ENCODE measurements at regions not wholly inside any gene's neighbourhood (a gene's known extent, or its start where the extent isn't known, plus 50 kb on each side); places are given as distances from the start of the nearest gene placed in this dataset.
A peak's percentile ranks its signal among the peaks of the same experiment; 100 is the strongest.

DNA sequence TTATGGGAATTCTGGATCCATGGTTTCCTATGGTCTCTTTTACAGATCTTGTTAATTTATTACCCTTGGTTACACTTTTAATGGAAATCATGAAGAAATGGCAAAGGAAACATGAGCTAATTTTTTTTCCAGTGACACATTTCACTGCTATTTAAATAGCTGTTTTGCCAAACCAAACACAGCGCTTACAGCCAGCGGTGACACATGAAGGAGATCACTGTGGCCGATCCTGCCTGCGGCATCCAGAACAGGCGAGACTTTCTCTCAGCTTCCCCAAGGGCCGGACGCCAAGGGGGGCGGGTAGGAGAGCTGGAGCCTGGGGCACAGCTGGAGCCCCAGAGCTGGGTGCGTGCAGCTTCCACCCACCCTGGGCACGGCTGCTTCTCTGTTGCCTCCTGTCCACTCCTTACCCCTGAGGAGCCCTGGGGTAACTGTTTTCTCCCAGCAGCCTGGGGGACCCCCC lies 81.4 kb upstream of the PKDCC start:
- TF ChIP-seq, protein P1, sequence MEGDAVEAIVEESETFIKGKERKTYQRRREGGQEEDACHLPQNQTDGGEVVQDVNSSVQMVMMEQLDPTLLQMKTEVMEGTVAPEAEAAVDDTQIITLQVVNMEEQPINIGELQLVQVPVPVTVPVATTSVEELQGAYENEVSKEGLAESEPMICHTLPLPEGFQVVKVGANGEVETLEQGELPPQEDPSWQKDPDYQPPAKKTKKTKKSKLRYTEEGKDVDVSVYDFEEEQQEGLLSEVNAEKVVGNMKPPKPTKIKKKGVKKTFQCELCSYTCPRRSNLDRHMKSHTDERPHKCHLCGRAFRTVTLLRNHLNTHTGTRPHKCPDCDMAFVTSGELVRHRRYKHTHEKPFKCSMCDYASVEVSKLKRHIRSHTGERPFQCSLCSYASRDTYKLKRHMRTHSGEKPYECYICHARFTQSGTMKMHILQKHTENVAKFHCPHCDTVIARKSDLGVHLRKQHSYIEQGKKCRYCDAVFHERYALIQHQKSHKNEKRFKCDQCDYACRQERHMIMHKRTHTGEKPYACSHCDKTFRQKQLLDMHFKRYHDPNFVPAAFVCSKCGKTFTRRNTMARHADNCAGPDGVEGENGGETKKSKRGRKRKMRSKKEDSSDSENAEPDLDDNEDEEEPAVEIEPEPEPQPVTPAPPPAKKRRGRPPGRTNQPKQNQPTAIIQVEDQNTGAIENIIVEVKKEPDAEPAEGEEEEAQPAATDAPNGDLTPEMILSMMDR (conservative IDR thresholded peaks at IDR 0.05; ENCODE audit: low read depth, low read length) = no peak
- H3K4me3 ChIP-seq (ENCODE audit: low read length) = no peak overlapping the region
- DNase-seq (ENCODE audit: low read depth) = peak; percentile 44

DNA sequence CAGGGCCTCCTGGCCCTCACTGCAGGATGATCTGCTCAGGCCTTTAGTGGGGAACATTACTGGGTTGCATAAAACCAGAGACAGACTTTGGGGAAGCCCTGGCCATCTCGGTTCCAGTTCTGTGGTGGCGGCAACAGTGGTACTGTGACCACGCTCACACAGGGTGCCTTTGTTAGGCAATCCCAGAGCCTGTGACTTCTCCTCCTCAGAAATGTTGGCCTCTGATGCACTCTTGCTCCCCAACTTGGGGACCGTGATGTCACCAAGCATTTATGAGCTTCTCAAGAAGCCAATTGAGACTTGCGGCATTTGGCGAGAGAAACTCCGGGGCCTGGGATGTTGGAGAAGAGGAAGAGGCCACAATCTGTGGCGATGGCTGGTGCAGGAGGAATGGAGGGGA lies 80.9 kb upstream of the PKDCC start:
- no peak for DNase-seq (ENCODE audit: low read depth)
- H3K4me3 ChIP-seq (ENCODE audit: low read length) = no peak overlapping the region
- TF ChIP-seq, protein P1 (conservative IDR thresholded peaks at IDR 0.05; ENCODE audit: low read depth, low read length) = no peak

DNA sequence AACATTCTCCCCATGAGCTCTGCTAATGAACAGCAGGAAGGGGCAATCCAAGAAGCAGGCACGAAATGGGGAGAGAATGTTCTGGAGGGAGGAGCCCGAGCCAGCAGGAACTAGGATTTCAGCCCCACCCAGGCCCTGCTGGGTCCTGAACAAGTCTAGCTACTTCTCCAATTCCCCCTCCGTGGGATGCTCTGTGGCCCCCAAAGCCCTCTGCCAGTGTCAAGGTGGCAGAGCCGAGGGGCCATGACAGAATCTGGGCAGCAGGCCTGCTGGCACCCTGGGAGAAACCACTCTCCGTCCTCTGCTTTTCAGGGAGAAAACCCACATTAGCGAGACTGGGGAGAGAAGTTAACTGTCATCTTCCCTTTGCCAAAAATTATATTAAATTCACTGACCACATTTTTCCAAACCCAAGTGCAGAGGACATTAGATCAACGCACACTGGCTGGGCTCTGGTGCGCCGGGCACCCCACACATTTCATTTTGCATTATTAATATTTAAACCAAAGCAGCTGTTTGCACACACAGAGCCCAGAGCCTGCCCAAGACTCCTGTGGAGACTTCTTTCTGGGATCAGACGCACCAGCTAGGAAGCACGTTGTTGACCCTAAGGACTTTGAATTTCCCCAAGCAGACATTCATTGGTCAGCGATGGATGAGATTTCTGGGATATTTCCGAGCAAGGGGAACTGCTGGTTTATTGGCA lies 80.2 kb upstream of the PKDCC start:
- DNase-seq (ENCODE audit: low read depth) = no peak
- TF ChIP-seq, protein P1 (conservative IDR thresholded peaks at IDR 0.05; ENCODE audit: low read depth, low read length) = no peak

GRCh38 chr2:41968182-41968578 lies 79.6 kb upstream of the PKDCC start:
- DNase-seq (ENCODE audit: low read depth) = no peak
- H3K4me3 ChIP-seq (ENCODE audit: low read length) = no peak overlapping the region
- TF ChIP-seq, protein P1 (conservative IDR thresholded peaks at IDR 0.05; ENCODE audit: low read depth, low read length) = no peak

More for the DNA sequence above, 80.2 kb upstream of the PKDCC start:
- no peak overlapping the region for H3K4me3 ChIP-seq (ENCODE audit: low read length)

DNA sequence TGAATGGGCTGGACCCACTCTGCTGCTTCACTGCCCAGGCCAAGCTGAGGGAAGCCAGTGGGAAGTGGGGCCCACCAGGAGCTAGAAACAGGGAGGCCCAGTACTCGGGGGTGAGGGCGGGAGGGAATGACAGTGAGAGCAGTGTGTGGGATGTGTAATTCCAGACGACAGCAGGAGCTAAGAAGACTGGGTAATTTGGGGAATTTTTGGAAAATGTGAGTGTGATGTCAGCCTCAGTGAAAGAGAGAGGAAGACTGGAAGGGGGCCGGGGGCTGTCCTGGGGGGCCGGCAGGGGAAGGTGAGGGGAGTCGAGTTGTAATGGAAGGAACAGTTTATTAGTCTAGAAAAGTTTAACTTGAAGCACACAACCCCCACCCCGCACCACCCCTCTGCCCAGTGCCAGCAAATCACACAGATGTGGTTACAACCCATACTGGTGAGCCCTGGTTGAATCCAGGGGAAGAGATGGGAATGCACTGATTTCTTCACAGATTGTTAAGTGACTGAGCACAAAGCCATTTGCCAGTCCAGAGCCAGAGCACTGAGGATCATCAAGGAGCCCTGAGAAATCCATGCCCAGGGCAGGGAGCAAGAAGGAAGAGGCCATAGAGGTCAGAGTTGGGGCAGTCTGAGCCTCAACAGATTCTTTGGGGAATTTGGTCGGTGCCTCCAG lies 76.7 kb upstream of the PKDCC start:
- no peak overlapping the region for H3K4me3 ChIP-seq (ENCODE audit: low read length)
- TF ChIP-seq, protein P1 (conservative IDR thresholded peaks at IDR 0.05; ENCODE audit: low read depth, low read length) = no peak
- no peak for DNase-seq (ENCODE audit: low read depth)

DNA sequence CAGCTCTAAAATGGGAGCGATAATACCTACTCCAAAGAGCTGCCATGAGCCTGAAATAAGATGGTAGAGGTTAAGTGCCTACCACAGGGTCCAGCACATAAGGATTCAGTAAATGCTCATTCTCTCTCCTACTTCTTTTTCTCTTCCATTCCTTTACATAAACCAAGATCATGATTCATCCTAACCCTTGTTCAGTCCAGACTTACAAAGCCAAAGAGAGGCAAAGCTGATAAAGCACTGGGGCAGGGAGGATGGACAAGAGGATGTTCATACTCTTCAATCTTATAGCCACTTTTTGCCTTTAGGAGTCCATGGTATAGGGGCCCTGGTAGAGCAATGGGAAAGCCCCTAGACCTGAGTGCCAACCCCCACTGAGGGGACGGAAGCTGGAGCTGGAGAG lies 75.6 kb upstream of the PKDCC start:
- H3K4me3 ChIP-seq (ENCODE audit: low read length) = no peak overlapping the region
- no peak for DNase-seq (ENCODE audit: low read depth)
- TF ChIP-seq, protein P1 (conservative IDR thresholded peaks at IDR 0.05; ENCODE audit: low read depth, low read length) = no peak

DNA sequence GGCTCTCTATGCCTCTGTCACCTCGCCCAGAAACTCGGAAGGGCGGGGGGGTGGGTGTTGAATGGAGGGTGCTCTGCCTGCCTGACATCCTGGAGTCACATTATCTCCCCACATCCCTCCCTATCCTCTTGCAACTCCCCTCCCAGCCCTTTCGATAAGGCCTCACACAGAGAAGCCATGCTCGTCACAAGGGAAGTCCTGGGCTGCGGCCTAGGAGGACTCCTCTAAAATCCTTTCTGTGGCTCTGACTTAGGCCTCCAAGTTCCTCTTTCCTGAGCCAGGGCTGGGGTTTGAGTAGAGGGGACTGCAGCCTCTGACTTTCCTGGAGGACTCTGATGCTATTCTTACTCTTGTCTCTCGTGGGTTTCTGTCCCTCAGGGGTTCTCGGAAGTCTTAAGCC lies 75.0 kb upstream of the PKDCC start:
- no peak overlapping the region for H3K4me3 ChIP-seq (ENCODE audit: low read length)
- DNase-seq (ENCODE audit: low read depth) = no peak
- TF ChIP-seq, protein P1 (conservative IDR thresholded peaks at IDR 0.05; ENCODE audit: low read depth, low read length) = no peak

Measured in retinal pigment epithelial cell (primary cell).